ENCODE measurements at regions not wholly inside any gene's neighbourhood (a gene's known extent, or its start where the extent isn't known, plus 50 kb on each side); places are given as distances from the start of the nearest gene placed in this dataset.

DNA sequence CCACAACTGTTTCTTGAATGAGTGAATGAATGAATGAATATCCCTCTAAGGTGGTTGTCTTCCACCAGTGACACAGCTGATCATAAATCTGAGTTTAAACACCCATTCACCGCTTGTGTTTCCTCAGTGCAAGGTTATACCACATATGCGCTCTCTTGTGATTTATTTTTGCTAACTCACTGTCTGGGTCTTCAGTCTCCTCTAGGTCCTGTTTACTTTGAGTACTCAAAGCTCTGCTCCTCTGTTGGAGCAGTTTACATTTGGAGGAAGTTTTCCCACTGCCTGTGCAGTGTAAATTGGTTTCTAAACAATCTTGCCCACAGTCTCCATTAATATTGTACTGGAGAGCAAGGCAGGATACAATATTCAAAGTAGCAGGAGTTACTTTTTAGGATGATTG, 212.6 kb upstream of the JADE1 start:
- Histone ChIP-seq H3K79me2 (ENCODE audit: insufficient read depth, low read length) (no peaks in the 10 kb centered on the region), H3K27me3 (ENCODE audit: insufficient read depth, low read length) (no peaks in the 10 kb centered on the region), H3K9me3 (ENCODE audit: low read length) (no peaks in the 10 kb centered on the region), H2AFZ (ENCODE audit: low read length) (no peak overlapping the region), H3K4me2 (ENCODE audit: low read length) (no peak overlapping the region), H3K4me1 (ENCODE audit: insufficient read depth, low read length, severe bottlenecking) (no peaks in the 10 kb centered on the region), H4K20me1 (ENCODE audit: insufficient read depth, low read length) (no peaks in the 10 kb centered on the region), H3F3A (ENCODE audit: insufficient read depth, low read length) (no peaks in the 10 kb centered on the region), H3K9me2 (ENCODE audit: low read depth, low read length) (no peaks in the 10 kb centered on the region), H3K27ac (ENCODE audit: low read depth, low read length, poor library complexity, severe bottlenecking) (no peak overlapping the region), H3K9ac (ENCODE audit: low read length) (no peak overlapping the region), H3K36me3 (ENCODE audit: insufficient read depth, low read length) (no peaks in the 10 kb centered on the region), H3K4me3 (ENCODE audit: low read depth, low read length, poor library complexity, severe bottlenecking) (no peak overlapping the region)
- TF ChIP-seq EZH2 (IDR thresholded peaks at IDR 0.05; ENCODE audit: borderline replicate concordance, low read length): no peak
- TF ChIP-seq, protein P1, sequence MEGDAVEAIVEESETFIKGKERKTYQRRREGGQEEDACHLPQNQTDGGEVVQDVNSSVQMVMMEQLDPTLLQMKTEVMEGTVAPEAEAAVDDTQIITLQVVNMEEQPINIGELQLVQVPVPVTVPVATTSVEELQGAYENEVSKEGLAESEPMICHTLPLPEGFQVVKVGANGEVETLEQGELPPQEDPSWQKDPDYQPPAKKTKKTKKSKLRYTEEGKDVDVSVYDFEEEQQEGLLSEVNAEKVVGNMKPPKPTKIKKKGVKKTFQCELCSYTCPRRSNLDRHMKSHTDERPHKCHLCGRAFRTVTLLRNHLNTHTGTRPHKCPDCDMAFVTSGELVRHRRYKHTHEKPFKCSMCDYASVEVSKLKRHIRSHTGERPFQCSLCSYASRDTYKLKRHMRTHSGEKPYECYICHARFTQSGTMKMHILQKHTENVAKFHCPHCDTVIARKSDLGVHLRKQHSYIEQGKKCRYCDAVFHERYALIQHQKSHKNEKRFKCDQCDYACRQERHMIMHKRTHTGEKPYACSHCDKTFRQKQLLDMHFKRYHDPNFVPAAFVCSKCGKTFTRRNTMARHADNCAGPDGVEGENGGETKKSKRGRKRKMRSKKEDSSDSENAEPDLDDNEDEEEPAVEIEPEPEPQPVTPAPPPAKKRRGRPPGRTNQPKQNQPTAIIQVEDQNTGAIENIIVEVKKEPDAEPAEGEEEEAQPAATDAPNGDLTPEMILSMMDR (IDR thresholded peaks at IDR 0.05; ENCODE audit: low read length): no peak

DNA sequence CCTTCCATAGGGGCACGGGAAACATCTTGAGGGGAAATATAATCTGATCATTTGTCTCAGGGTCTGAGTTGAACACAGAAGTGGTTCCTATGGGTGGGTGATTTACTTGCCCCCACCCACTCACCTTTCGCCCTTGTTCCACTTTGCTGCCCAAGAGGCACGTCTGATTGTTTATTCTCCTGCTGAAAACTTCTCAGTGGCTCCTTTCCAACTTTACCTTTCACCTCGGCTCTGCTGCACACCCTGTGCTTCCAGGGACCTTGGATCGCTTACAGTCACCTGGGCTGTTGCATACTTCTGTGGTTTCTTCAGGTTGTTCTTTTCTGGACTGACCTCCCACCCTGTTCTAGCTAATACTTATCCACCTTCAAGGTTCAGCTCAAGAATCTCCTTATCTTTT, 213.4 kb upstream of the JADE1 start:
- no peak overlapping the region for H3K4me3 ChIP-seq (ENCODE audit: low read depth, low read length, poor library complexity, severe bottlenecking)
- H3K27me3 ChIP-seq (ENCODE audit: insufficient read depth, low read length): no peaks in the 10 kb centered on the region
- no peak overlapping the region for H3K9ac ChIP-seq (ENCODE audit: low read length)

DNA sequence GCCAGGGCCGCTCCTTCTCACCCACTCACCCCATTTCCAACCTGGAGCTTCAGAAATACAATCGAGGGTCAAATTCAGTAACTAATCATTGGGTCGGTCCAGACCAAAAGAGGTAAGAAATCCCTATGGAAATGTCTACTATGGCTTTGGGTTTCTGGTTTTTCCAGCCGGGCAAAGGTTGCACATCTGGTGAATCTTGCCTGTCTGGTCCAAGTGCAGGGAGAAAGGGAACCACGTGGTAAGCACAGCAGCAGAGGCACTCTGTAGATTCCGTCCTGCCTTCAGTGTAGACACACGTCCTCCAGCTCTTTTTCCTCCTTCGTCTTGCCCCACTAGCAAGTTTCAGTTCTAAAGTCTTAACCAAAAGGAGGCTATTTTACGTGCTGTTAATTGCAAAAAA, 218.0 kb upstream of the JADE1 start:
- TF ChIP-seq EZH2 (IDR thresholded peaks at IDR 0.05; ENCODE audit: borderline replicate concordance, low read length): no peak
- TF ChIP-seq, protein P1 (IDR thresholded peaks at IDR 0.05; ENCODE audit: low read length): no peak
- no peaks in the 10 kb centered on the region for H3K9me2 ChIP-seq (ENCODE audit: low read depth, low read length)
- no peak overlapping the region for H3K9ac ChIP-seq (ENCODE audit: low read length)
- no peaks in the 10 kb centered on the region for H3K27me3 ChIP-seq (ENCODE audit: insufficient read depth, low read length)
- H3K4me2 ChIP-seq (ENCODE audit: low read length): no peak overlapping the region
- no peaks in the 10 kb centered on the region for H3K9me3 ChIP-seq (ENCODE audit: low read length)
- no peaks in the 10 kb centered on the region for H3F3A ChIP-seq (ENCODE audit: insufficient read depth, low read length)
- H3K27ac ChIP-seq (ENCODE audit: low read depth, low read length, poor library complexity, severe bottlenecking): no peak overlapping the region
- H3K79me2 ChIP-seq (ENCODE audit: insufficient read depth, low read length): no peaks in the 10 kb centered on the region
- H3K4me1 ChIP-seq (ENCODE audit: insufficient read depth, low read length, severe bottlenecking): no peaks in the 10 kb centered on the region
- no peaks in the 10 kb centered on the region for H4K20me1 ChIP-seq (ENCODE audit: insufficient read depth, low read length)
- H3K4me3 ChIP-seq (ENCODE audit: low read depth, low read length, poor library complexity, severe bottlenecking): no peak overlapping the region
- no peak overlapping the region for H2AFZ ChIP-seq (ENCODE audit: low read length)
- no peaks in the 10 kb centered on the region for H3K36me3 ChIP-seq (ENCODE audit: insufficient read depth, low read length)

More for the DNA sequence above, 213.4 kb upstream of the JADE1 start:
- no peaks in the 10 kb centered on the region for H3K36me3 ChIP-seq (ENCODE audit: insufficient read depth, low read length)
- no peaks in the 10 kb centered on the region for H3K79me2 ChIP-seq (ENCODE audit: insufficient read depth, low read length)
- H3K9me3 ChIP-seq (ENCODE audit: low read length): no peaks in the 10 kb centered on the region
- H3K4me2 ChIP-seq (ENCODE audit: low read length): no peak overlapping the region
- H3F3A ChIP-seq (ENCODE audit: insufficient read depth, low read length): no peaks in the 10 kb centered on the region
- no peaks in the 10 kb centered on the region for H3K4me1 ChIP-seq (ENCODE audit: insufficient read depth, low read length, severe bottlenecking)
- H3K9me2 ChIP-seq (ENCODE audit: low read depth, low read length): no peaks in the 10 kb centered on the region
- H4K20me1 ChIP-seq (ENCODE audit: insufficient read depth, low read length): no peaks in the 10 kb centered on the region
- H3K27ac ChIP-seq (ENCODE audit: low read depth, low read length, poor library complexity, severe bottlenecking): no peak overlapping the region
- TF ChIP-seq, protein P1 (IDR thresholded peaks at IDR 0.05; ENCODE audit: low read length): no peak
- TF ChIP-seq EZH2 (IDR thresholded peaks at IDR 0.05; ENCODE audit: borderline replicate concordance, low read length): no peak
- no peak overlapping the region for H2AFZ ChIP-seq (ENCODE audit: low read length)
